ENCODE measurements at regions not wholly inside any gene's neighbourhood (a gene's known extent, or its start where the extent isn't known, plus 50 kb on each side); places are given as distances from the start of the nearest gene placed in this dataset.

GRCh38 chr18:52190631-52191030 is 149.4 kb upstream of the DCC start:
- TF ChIP-seq POLR2A (IDR thresholded peaks at IDR 0.05), result no peak
- TF ChIP-seq EP300 (IDR thresholded peaks at IDR 0.05), result no peak
- no peak for DNase-seq
- H3K27me3 ChIP-seq, result no peaks in the 10 kb centered on the region
- H3K36me3 ChIP-seq, result no peaks in the 10 kb centered on the region
- intact Hi-C loops (cut with DNase I; ENCODE audit: low total_unique reads), result no loop called here
- H3K27ac ChIP-seq, result no peak overlapping the region
- WGBS, 5 donors, result 72 to 77% (median 74%) methylated on average over 5 of the region's 5 CpGs
- H3K4me1 ChIP-seq, result no peaks in the 10 kb centered on the region
- H3K4me3 ChIP-seq, result no peak overlapping the region
- no peaks in the 10 kb centered on the region for H3K9me3 ChIP-seq

- no peak for DNase-seq
- no peak overlapping the region for H3K4me3 ChIP-seq
- H3K27me3 ChIP-seq, result no peaks in the 10 kb centered on the region
- H3K27ac ChIP-seq, result no peak overlapping the region
- no peaks in the 10 kb centered on the region for H3K36me3 ChIP-seq
- intact Hi-C loops (cut with DNase I; ENCODE audit: low total_unique reads), result no loop called here
- WGBS, 5 donors, result 88 to 94% (median 93%) methylated on average over 1 of the region's 1 CpG
- H3K9me3 ChIP-seq, result no peaks in the 10 kb centered on the region
- no peaks in the 10 kb centered on the region for H3K4me1 ChIP-seq
- TF ChIP-seq POLR2AphosphoS5 (IDR thresholded peaks at IDR 0.05) (no peak), POLR2A (IDR thresholded peaks at IDR 0.05) (no peak), EP300 (IDR thresholded peaks at IDR 0.05) (no peak), CTCF (IDR thresholded peaks at IDR 0.05) (no peak)
These were observed 139.6 kb upstream of the DCC start for GRCh38 chr18:52200406-52200805.

GRCh38 chr18:52200921-52201663 is 138.9 kb upstream of the DCC start:
- WGBS, 5 donors, result 87 to 90% (median 89%) methylated on average over 11 of the region's 11 CpGs
- H3K27me3 ChIP-seq, result no peaks in the 10 kb centered on the region
- intact Hi-C loops (cut with DNase I; ENCODE audit: low total_unique reads), result no loop called here
- H3K36me3 ChIP-seq, result no peaks in the 10 kb centered on the region
- no peak overlapping the region for H3K4me3 ChIP-seq
- TF ChIP-seq POLR2A (IDR thresholded peaks at IDR 0.05) (no peak), POLR2AphosphoS5 (IDR thresholded peaks at IDR 0.05) (no peak), EP300 (IDR thresholded peaks at IDR 0.05) (no peak), CTCF (IDR thresholded peaks at IDR 0.05) (no peak)
- H3K9me3 ChIP-seq, result no peaks in the 10 kb centered on the region
- H3K27ac ChIP-seq, result no peak overlapping the region
- H3K4me1 ChIP-seq, result no peaks in the 10 kb centered on the region
- no peak for DNase-seq

- no peak for TF ChIP-seq POLR2AphosphoS5 (IDR thresholded peaks at IDR 0.05)
- TF ChIP-seq POLR2A (IDR thresholded peaks at IDR 0.05), result no peak
- no peak for TF ChIP-seq EP300 (IDR thresholded peaks at IDR 0.05)
- no peak for TF ChIP-seq CTCF (IDR thresholded peaks at IDR 0.05)
- Histone ChIP-seq H3K4me1 (no peaks in the 10 kb centered on the region), H3K36me3 (no peaks in the 10 kb centered on the region), H3K27me3 (no peaks in the 10 kb centered on the region), H3K27ac (no peak overlapping the region), H3K9me3 (no peaks in the 10 kb centered on the region), H3K4me3 (no peak overlapping the region)
- no peak for DNase-seq
- 93 to 96% (median 94%) methylated on average over 3 of the region's 3 CpGs for WGBS, 5 donors
- intact Hi-C loops (cut with DNase I; ENCODE audit: low total_unique reads), result no loop called here
These were observed 131.4 kb upstream of the DCC start for GRCh38 chr18:52208646-52209045.

- intact Hi-C loops (cut with DNase I; ENCODE audit: low total_unique reads), result no loop called here
- TF ChIP-seq CTCF (IDR thresholded peaks at IDR 0.05), result no peak
- no peak for TF ChIP-seq POLR2AphosphoS5 (IDR thresholded peaks at IDR 0.05)
- TF ChIP-seq POLR2A (IDR thresholded peaks at IDR 0.05), result no peak
- no peak for TF ChIP-seq EP300 (IDR thresholded peaks at IDR 0.05)
- H3K4me1 ChIP-seq, result no peaks in the 10 kb centered on the region
- H3K4me3 ChIP-seq, result no peak overlapping the region
- DNase-seq, result no peak
- no peaks in the 10 kb centered on the region for H3K27me3 ChIP-seq
- H3K36me3 ChIP-seq, result no peaks in the 10 kb centered on the region
- H3K9me3 ChIP-seq, result no peaks in the 10 kb centered on the region
- H3K27ac ChIP-seq, result no peak overlapping the region
These were observed 123.9 kb upstream of the DCC start for GRCh38 chr18:52216109-52216508.

Measured in stomach (tissue), 8 donors.